NCI-H146 treated with DMSO at 0.1 percent for 48 hours (cell line): ENCODE measurements at regions not wholly inside any gene's neighbourhood (a gene's known extent, or its start where the extent isn't known, plus 50 kb on each side); places are given as distances from the start of the nearest gene placed in this dataset.

Source experiments
- DNase-seq: peaks from one replicate; lab custom pipeline; 2025; ENCODE audit not compliant: unreplicated experiment; lab: John Stamatoyannopoulos, UW

DNA sequence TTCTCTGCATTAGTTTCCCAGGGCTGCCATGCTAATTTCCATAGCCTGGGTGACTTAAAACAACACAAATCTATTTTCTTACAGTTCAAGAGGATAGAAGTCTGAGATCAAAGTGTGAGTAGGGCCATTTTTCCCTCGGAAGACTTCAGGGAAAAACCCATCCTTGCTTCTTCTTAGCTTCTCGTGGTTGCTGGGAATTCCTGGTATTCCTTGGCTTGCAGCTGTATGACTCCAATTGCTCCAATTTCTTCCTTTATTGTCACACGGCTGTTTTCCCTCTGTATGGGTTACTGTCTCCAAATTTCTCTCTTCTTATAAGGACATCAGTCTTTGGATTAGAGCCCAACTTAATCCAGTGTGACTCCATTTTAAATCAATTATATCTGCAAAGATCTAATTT lies 128.4 kb upstream of the JAG1 start:
- DNase-seq: no peak

- no peak for DNase-seq
These were observed 132.0 kb upstream of the JAG1 start for GRCh38 chr20:10805764-10806163.

DNA sequence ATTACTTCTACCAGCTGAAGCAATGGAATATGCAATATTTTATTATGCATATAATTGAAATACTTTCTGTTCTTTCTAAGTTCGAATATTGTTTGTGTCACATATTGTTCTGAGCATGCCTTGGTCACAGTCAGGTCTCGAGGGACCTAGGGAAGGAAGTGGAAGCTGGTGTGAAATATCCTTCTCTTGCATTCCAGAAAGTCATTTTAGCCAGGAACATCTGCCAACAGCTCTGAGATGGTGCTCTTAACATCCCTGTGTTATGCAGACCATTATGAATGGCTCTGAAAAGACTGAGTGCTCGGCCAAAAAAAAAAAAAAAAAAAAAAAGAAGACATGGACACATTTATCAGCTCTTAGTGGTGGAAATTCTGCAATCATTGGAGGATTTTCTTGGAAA lies 132.7 kb upstream of the JAG1 start:
- no peak for DNase-seq

GRCh38 chr20:10807013-10807412 lies 133.2 kb upstream of the JAG1 start:
- DNase-seq: no peak

- no peak for DNase-seq
These were observed 139.0 kb upstream of the JAG1 start for GRCh38 chr20:10812759-10813327.

- DNase-seq: no peak
These were observed 149.8 kb upstream of the JAG1 start for GRCh38 chr20:10823585-10823984.

DNA sequence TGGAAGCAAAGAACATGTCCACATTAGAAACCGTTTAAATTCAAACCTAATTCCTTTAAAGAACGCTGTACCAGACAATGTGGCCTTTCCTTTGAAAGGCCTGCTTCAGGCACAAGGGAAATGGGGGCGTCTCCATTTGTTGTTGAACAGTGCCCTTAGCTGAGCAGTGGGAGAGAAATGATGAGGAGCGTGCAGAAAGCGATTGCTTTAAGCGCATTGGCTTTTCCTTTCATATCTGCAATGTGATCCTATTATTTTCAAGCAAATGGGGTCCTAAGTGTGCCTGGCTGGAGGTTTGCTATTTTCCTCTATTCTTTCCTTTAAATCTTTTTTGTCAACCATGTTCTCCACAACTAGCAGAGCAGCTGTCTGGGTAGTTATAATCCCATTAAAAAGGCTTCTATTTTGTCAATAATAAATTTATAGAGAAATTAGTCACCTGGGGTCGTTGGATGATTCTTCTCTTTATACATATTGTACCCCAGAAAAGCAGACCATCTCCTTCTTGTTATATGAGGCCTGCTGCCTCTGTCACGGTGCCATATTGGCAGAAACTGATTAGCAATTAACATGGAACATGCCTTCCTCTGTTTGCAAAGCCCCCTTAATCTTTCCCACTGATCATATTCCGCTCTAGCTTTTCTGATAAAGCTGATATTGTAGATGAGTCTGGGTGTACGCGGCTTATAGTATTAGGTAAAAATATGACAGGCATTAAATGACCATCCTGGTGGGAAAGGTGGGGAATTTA lies 151.1 kb upstream of the JAG1 start:
- DNase-seq: no peak

DNA sequence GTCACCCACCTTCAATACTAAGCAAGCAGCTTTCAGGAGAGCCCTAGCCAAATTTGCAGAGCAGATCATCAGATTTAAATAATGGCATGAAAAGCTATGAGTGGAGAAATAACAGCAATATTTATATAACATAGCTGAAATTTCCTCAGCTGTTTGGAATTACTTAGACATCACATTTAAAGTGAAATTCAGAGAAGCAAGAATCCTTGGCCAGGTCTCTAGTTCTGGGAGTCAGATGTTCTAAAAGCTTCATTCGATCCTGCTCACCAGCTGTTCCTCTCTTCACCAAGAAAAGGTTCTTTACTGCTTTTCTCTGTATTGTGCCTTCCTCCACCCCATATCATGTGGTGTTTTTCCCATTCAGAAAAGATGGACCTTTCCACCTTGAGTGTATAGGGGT lies 152.3 kb upstream of the JAG1 start:
- DNase-seq: no peak

DNA sequence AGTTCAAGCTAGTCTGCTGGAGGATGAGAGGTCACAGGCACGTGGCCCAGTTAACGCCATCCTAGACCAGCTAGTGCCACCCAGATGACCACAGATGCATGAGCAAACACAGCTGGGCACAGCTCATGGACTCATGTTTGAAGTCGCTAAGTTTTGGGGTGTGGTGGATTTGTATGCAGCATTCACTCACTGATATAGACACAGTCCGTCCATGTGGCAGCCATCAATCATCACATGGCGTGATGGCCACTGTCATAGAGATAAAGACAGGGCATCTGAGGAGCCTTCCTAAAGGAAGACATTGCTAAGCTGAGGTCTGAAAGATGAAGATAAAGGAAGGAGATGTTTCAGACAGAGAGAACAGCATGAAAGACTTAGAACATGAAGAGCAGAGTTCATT lies 154.4 kb upstream of the JAG1 start:
- no peak for DNase-seq

DNA sequence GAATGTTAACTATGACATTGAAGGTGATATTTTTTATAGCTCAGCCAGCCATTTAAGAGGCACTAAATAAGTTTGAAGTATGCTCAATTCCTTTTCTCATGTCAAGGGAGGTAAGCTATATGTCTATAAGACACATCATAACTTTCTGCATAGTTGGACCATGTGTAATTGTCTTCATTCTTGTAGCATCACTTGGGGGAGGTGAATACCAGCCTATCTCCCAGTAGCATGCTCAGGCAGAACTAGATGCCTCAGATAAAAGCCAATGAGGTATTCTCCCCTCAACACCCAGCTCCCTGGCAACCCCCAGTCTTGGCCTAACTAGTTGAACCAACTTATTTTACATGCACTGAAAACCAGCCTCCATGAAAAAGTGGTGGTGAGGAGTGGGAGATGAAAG lies 158.3 kb upstream of the JAG1 start:
- no peak for DNase-seq

DNA sequence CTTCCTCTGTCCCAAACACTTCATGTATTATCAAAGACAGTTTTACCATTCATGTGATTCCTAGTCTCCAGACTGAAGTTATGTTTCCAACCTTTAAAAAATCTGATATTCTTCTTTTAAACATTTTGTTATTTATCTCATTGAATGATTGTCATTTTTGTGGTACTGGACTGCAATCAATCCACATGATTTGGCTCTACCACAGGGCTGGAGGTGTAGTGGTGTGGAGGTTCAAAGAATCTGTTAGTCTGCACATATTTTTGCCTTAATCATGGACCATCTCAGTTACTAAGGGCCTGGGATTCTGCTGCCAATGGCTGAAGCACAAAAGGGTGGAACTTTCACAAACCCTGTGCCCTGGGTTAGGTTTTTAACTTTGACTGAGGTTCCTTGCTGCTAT lies 164.1 kb upstream of the JAG1 start:
- DNase-seq: no peak

GRCh38 chr20:10842116-10842515 lies 168.3 kb upstream of the JAG1 start:
- no peak for DNase-seq

DNA sequence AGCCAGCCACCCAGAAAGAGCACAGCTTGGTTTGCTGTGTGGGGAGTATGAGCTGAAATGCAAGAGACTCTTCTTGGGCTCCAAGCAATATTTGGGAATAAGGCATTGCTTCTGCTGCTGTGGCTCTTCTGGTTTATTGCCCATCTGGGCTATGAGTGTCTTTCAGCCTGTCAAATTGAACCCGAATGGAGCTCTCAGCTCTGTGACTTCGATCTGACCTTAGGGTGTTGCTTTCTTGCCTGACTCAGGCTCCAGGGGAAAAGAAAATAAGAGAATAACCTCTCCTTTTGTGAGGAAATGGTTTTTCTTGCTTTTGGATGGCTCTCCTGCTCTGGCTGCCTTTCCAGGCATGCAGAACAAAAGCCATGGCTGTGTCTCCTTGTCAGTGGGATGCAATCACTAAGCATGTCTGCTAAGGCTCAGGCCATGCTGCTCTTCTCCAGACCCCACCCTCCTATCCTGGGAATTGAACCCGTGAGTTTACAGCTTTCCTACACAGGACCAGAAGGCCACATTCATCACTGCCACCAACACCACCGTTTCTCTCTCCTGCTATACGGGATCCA lies 169.4 kb upstream of the JAG1 start:
- no peak for DNase-seq

GRCh38 chr20:10846766-10847165 lies 173.0 kb upstream of the JAG1 start:
- no peak for DNase-seq

GRCh38 chr20:10848810-10849370 lies 175.1 kb upstream of the JAG1 start:
- DNase-seq: no peak

DNA sequence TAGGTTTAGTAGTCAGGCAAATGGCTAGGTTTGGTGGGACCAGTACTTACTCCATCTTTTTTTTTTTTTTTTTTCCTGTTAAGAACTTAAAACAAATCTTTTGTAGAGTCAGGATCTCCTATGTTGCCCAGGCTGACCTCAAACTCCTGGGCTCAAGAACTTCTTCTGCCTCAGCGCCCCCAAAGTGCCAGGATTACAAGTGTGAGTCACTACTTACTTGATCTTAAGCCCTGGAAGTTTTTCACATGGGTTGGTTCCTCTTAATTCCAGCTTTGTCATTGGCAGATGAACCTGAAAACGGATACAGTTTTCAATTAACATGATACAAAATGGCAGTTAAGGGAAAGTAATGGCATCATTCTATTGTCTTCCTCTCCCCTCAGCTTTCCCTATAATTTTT lies 179.4 kb upstream of the JAG1 start:
- no peak for DNase-seq

- no peak for DNase-seq
These were observed 179.9 kb upstream of the JAG1 start for GRCh38 chr20:10853731-10854130.

DNA sequence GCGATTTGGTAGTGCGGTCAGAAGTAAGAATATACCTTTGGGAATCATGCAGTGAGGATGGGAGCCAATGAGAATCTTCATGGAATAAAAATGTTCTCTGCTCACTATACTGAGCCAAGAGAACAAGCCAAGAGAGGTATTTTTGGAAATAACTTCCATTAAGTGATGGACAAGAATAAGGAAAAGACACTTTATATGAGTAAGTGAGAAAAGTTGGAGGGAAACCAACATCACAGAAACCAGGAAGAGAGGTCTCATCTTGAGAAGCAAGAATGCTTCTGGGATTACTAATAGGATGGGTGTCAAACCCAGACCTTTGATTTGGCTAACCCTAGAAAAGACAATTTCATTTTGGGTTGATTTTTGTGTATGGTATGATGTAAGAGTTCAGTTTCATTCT lies 181.2 kb upstream of the JAG1 start:
- DNase-seq: no peak

DNA sequence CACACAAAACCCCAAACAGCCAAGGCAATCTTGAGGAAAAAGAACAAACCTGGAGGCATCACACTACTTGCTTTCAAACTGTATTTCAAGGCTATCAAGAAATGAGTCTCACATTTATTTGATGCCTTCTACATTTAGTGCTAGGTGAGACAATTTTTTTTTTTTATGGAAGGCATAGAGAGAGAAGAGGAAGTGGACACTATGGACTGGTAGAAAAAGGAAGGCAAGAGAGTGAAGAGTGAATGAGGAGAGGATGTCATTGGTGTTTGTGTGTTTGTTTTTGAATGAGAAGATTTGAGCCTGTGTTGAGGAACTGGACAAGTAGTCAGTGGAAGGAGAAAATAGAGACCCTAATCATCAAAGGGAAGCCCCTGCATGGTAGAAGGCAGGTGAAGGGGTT lies 182.0 kb upstream of the JAG1 start:
- no peak for DNase-seq

DNA sequence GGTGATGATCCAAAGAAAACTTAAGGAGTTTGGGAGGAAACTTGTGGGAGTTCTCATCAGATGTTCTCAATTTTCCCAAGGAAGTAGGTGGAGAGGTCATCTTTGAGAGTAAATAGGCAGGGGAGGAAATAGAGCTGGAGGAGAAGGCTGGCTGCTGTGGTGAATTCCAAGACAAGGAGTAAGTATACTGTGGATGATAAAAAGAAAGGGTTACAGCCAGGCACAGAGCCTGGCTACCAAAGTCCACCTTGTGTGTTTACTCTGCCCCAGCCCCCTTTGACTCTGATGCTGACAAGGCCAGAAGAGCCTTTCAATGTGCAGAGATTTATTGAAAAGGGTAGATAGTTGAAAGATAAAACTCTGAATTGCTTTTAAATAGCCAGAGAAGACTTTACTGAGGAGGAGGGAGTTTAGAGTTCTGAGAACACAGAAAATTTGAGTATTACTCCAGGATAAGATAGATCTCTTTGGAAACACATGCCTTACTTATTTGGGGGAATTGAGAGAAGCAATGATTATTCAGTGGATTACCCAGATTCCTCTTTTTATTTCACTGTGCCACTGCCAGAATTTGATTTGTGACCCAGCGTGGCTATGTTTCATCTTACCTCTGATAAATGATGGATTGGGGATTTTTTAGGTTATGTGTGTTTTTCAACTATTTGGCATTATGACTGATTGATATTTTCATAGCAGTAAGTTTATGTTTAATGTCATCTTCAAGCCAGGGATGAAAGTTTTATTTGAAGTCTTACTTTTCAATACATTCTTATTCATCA lies 182.6 kb upstream of the JAG1 start:
- DNase-seq: no peak

DNA sequence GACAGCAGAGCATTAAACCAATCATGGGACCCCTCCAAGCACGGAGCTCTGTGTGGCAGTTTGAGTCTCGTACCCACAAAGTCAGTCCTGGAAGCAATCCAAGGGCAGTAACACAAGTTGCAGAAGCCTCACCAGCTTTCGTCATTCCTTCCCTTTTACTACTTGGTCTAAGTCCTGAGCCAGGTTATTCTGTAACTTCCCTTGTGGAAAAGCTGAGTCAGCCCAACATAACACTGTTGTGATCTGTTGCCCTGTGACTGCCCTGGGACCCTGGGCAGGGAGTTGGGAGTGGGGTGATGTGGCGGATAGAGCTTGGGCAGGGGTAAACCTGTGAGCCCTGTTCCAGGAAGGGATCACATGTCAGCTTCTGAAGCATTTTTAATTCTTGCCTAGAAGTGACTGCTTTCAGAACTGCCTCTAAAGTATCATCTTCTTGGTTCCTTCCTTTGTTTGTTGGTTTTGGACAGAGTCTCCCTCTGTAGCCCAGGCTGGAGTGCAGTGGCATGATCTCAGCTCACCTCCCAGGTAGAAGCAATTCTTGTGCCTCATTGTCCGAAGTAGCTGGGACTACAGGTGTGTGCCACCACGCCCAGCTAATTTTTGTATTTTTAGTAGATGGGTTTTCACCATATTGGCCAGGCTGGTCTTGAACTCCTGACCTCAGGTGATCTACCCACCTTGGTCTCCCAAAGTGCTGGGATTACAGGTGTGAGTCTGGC lies 183.7 kb upstream of the JAG1 start:
- DNase-seq: no peak
